Hematopoietic multipotent progenitor cell (in vitro differentiated cells): ENCODE measurements at regions not wholly inside any gene's neighbourhood (a gene's known extent, or its start where the extent isn't known, plus 50 kb on each side); places are given as distances from the start of the nearest gene placed in this dataset.

Experiments used
- DNase-seq, 3 donors: peaks; one replicate each; pipeline ENCODE4 v3.0.0-alpha.2; 2011 to 2015; ENCODE audit warnings: low read depth in 2 of 3, low spot score in 2 of 3

GRCh38 chr13:72384186-72384823 is 343.1 kb downstream of the MZT1 start:
- DNase-seq: no peak

GRCh38 chr13:72383646-72384045 is 343.8 kb downstream of the MZT1 start:
- DNase-seq: peak in 2 of 3 donors; percentile 31 to 85

DNA sequence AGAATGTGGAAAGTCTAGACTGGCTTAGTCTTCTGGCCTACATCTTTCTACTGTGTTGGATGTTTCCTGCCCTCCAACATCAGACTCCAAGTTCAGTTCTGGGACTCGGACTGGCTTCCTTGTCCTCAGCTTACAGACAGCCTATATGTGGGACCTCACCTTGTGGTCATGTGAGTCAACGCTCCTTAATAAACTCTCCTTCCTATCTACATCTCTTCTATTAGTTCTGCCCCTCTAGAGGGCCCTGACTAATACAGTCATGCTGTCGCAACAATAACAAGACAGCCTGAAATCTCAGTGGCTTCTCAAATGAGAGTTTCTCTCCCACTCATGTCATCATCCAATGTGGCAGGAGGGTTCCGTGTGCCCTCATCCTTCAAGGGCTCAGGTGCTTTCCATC is 347.8 kb downstream of the MZT1 start:
- no peak for DNase-seq

- no peak for DNase-seq
These were observed 359.4 kb downstream of the MZT1 start for GRCh38 chr13:72368031-72368430.

- DNase-seq: no peak
These were observed 380.7 kb downstream of the MZT1 start for GRCh38 chr13:72346716-72347115.

DNA sequence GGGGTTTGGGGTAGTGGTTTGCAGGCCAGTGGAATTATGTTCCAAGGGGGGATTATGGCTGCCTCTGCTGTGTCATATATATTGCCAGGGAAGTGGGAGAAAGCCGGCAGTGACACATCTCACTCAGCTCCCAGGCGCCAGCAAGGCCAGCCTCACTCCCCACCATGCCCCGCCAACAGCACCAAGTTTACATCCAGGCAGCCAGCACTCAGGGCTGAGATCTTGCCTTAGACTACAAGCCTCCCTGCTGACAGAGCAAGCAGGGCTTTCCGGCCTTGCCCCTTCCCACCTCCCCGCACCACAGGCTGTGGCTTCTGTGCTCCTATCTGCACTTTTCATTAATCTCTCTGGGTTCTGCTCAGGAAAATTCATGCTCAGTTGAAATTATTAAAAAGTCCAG is 385.1 kb downstream of the MZT1 start:
- DNase-seq: no peak

DNA sequence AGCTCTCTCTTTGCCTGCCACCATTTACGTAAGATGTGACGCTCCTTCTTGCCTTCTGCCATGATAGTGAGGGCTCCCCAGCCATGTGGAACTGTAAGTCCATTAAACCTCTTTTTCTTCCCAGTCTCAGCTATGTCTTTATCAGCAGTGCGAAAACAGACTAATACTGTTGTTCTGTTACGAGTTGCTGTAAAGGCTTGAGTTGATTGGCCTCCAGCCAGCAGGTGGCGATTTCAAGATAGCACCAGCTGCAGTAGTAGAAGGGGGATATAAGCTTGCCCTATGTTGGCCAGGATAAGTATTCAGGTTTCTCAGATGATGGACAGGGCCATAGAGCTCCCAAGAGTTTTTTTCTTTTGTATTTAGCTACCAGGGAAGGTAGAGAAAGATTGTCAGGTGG is 385.5 kb downstream of the MZT1 start:
- DNase-seq: peak in 1 of 3 donors; percentile 1

- no peak for DNase-seq
These were observed 409.9 kb downstream of the MZT1 start for GRCh38 chr13:72317346-72318109.

GRCh38 chr13:72316716-72317115 is 410.7 kb downstream of the MZT1 start:
- DNase-seq: no peak

DNA sequence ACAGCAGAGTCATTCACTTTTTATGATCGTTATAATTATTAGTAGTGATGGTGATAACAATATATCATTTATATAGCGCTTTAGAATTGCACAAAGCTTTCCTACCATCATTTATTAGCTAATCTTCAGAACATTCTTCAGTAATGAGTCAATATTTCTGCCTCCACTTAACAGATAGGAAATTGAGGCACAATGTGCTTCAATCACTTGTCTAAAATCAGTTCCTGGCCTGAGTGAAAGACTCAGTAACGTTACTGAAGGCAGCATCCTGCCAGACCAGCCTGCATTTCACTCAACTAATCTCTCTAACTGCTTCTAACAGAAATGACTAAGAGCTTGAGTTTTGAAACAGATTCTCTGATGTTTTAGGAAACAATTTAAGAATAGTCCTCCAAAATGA is 412.1 kb downstream of the MZT1 start:
- DNase-seq: no peak

DNA sequence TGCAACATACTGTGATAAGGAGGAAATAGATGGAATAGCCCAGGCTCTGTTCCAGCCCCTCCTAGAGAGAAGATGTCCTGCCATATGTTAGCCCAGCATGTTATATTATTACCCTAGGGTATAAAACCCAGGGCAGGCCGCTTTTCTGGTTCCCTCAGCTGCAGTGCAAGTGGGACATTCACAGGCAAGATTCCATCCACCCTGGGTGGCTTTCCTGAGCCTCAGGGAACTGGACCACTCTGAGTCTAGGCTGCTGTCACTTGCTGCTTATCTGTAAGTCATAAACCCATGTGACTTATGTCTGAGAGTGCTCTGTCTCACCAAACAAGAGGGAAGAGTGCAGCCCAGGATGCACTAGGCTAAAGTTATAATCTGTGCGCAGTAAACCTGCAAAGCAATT is 413.2 kb downstream of the MZT1 start:
- no peak for DNase-seq

GRCh38 chr13:72313546-72313945 is 413.9 kb downstream of the MZT1 start:
- no peak for DNase-seq

DNA sequence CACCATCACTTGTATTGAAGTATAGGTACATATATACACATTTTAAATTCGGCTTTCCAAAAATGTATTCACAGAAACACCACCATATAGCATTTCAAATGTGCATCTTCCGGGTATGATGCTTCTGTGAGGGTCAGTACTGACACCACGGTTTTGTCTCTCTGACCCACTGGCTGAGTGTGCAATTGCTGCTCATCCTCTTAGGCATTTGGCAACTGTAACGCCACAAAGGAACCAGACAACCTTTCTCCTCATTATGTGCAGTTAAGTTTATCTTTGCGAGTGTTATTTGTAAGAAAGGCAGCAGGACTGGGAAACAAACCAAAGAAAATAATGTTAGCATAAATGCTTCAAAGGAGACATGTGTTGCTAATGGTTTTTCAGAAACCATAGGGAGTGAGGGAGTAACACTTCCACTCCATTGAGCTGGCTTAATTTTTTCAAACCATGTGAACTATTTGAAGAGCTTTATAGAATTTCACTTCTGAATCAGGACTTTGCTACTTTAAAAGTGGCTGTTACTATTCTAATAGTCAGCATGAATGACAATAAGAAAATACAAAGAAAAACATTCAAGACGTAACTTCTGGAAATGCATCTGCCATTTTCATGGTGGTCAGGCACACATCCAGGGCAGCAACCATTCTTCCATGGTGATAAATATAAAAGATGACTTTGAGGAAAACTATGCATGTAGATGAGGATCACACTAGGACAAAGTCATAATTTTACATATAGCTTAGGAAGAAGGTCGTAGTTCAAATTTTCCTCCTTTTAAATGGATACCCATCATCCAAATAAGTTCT is 423.3 kb downstream of the MZT1 start:
- DNase-seq: no peak

- DNase-seq: no peak
These were observed 429.2 kb upstream of the DACH1 start for GRCh38 chr13:72296246-72296645.

DNA sequence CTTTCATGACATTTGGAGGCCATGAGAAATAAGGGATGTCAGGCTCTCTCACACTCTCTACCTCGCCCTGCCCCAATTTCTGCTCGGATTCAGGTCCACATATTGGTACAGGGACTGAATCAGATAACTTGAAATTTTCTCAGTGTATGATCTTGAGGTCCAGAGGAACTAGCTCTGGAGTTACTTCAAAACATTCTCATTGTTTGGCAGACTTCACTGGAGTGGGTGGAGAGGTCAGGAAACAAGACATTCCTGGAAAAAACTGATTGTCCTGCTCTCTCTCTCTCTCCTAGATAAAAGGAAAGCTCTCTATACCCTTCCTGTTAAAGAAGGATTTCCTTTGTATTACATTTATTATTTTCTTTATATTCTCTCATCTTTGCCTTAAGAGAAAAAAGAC is 428.1 kb upstream of the DACH1 start:
- DNase-seq: no peak

DNA sequence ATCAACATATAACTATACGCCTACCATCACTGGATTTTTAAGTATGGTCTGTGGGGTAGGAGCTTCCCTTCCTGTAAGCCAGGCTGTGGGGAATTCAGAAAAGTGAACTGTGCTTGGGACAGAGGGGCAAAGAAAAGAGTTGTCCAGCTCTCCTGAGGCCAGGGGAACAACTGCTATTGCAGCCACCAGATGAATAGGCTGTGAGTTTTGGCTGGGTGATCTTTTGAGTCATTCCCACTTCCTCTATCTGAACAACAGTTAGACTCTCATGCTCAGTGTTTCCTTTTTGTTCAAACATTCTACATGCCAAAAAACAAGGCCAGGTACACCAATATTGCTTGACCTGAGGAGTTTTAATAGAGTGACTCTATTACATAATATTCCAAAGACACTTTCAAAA is 426.2 kb upstream of the DACH1 start:
- no peak for DNase-seq

DNA sequence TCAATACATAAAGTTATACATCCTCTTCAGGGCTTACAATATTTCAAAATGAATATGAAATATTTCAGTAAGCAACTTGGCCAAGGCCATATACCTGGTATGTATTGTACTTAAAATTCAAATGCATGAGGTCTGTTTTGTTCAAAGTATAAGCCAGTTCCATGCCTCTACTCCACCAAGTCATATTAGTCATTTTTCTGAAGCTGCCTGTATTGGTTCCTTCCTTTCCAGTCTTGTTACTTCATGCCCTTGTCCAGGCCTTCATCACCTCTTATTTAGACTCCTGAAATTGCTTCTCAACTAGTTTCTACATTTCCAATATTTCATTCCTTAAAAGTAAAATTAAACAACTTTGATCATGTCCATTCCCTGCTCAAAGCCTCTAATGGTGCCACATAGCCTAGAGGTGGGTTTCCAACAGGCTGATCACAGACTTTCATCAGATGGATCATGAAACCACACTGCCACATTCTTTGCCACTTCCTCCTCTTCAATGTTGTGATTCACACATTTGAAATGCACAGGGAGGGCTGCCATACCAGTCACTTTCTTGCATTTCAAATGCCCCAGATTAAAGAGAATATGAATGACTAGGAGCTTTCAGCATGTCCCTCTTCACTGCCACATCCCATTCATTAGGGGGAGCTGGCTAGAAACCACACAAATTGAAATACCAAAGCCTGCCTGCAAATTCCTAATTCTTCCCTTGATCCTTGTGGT is 424.1 kb upstream of the DACH1 start:
- DNase-seq: no peak

DNA sequence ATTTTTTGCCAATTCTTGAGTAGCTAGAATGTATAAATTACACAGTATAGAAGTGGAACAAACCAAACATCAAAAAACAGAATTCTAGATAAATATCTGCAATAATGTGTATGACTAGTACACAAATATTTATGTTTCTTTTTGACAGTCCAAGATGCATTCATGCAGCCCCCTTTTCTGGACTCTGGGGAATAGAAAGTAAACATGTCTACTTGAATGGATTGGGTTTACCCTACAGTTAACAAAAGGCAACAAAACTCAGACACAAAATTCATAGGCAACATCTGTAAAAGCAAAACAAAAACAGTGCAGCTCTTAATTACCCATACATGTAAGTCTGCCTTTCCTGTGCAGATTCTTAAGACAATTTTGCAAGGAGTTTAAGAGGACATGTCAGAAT is 419.4 kb upstream of the DACH1 start:
- no peak for DNase-seq

- DNase-seq: no peak
These were observed 417.8 kb upstream of the DACH1 start for GRCh38 chr13:72284791-72285190.

- DNase-seq: no peak
These were observed 394.7 kb upstream of the DACH1 start for GRCh38 chr13:72261732-72262131.

GRCh38 chr13:72259528-72259927 is 392.5 kb upstream of the DACH1 start:
- no peak for DNase-seq
